CD8-positive, alpha-beta memory T cell (primary cell): ENCODE measurements at regions not wholly inside any gene's neighbourhood (a gene's known extent, or its start where the extent isn't known, plus 50 kb on each side); places are given as distances from the start of the nearest gene placed in this dataset.

Source experiments
- CTCF ChIA-PET: fragments of 350-600 bp; sonication (Branson Sonifier 250); formaldehyde crosslinking; loops from one replicate; lab custom pipeline; 2021; ENCODE audit warnings: antibody characterized with exemption; lab: Charles Lee
- POLR2A ChIA-PET: fragments of 350-600 bp; sonication (Branson Sonifier 250); formaldehyde crosslinking; loops from one replicate; lab custom pipeline; 2021; ENCODE audit warnings: antibody characterized with exemption; lab: Charles Lee
- DNase-seq, 5 donors: peaks; one replicate each; pipeline versions ENCODE4 v3.0.0 to v3.0.0-alpha.2; 2020 to 2022; ENCODE audit warnings: mixed read lengths in 1 of 5
- H3K27ac ChIP-seq: one replicate; pipeline ENCODE4 v1.7.0; 2013; ENCODE audit warnings: low read depth, mild to moderate bottlenecking, low read length, moderate library complexity
- H3K27me3 ChIP-seq: 2 replicates; pipeline ENCODE4 v1.7.0; 2013; ENCODE audit warnings: low read length, mild to moderate bottlenecking; ENCODE audit not compliant: insufficient read depth, poor library complexity, severe bottlenecking
- H3K36me3 ChIP-seq: 2 replicates; pipeline ENCODE4 v1.7.0; 2013; ENCODE audit warnings: mild to moderate bottlenecking, low read length, moderate library complexity; ENCODE audit not compliant: insufficient read depth
- H3K4me1 ChIP-seq: 2 replicates; pipeline ENCODE4 v1.7.0; 2013; ENCODE audit warnings: mild to moderate bottlenecking, low read length, moderate library complexity; ENCODE audit not compliant: insufficient read depth
- H3K4me3 ChIP-seq: 2 replicates; pipeline ENCODE4 v1.7.0; 2013; ENCODE audit warnings: mild to moderate bottlenecking, low read length
- H3K9me3 ChIP-seq: 2 replicates; pipeline ENCODE4 v1.7.0; 2013; ENCODE audit warnings: mild to moderate bottlenecking, low read length
- H3K27ac Mint-ChIP-seq, 8 donors: one replicate each; pipeline ENCODE4 v1.8.0; 2020 to 2021; ENCODE audit warnings: mixed read lengths in 8 of 8, mild to moderate bottlenecking in 6 of 8, inconsistent platforms in 3 of 8, moderate library complexity in 3 of 8
- H3K27me3 Mint-ChIP-seq, 2 donors: one replicate each; pipeline ENCODE4 v1.8.0; 2020 to 2021; ENCODE audit warnings: mixed read lengths in 2 of 2, mild to moderate bottlenecking in 1 of 2, moderate library complexity in 1 of 2
- H3K36me3 Mint-ChIP-seq, 3 donors: one replicate each; pipeline ENCODE4 v1.8.0; 2020 to 2021; ENCODE audit warnings: mixed read lengths in 3 of 3, inconsistent platforms in 1 of 3, mild to moderate bottlenecking in 1 of 3
- H3K4me1 Mint-ChIP-seq, 3 donors: one replicate each; pipeline ENCODE4 v1.8.0; 2020 to 2021; ENCODE audit warnings: mixed read lengths in 3 of 3, inconsistent platforms in 1 of 3, mild to moderate bottlenecking in 1 of 3
- H3K4me3 Mint-ChIP-seq, 7 donors: one replicate each; pipeline ENCODE4 v1.8.0; 2020 to 2021; ENCODE audit warnings: mixed read lengths in 7 of 7, mild to moderate bottlenecking in 6 of 7, moderate library complexity in 4 of 7, inconsistent platforms in 2 of 7
- H3K9me3 Mint-ChIP-seq, 5 donors: one replicate each; pipeline ENCODE4 v1.8.0; 2020 to 2022; ENCODE audit warnings: mixed read lengths in 5 of 5, mild to moderate bottlenecking in 3 of 5, moderate library complexity in 2 of 5, inconsistent platforms in 1 of 5

GRCh38 chr3:109241459-109242186 is 74.7 kb downstream of the DPPA2 start:
- Mint-ChIP-seq H3K27ac (no peak overlapping the region), H3K36me3 (no peaks in the 10 kb centered on the region), H3K27me3 (no peaks in the 10 kb centered on the region), H3K9me3 (peaks cover 0 to 5% (median 0%) of the 10 kb centered on the region in 5 donors), H3K4me3 (no peak overlapping the region), H3K4me1 (no peaks in the 10 kb centered on the region)
- Histone ChIP-seq H3K4me1 (no peaks in the 10 kb centered on the region), H3K9me3 (no peaks in the 10 kb centered on the region), H3K4me3 (no peak overlapping the region), H3K27me3 (no peaks in the 10 kb centered on the region), H3K36me3 (no peaks in the 10 kb centered on the region), H3K27ac (no peak overlapping the region)
- CTCF ChIA-PET = no interaction called here
- no peak for DNase-seq
- POLR2A ChIA-PET = no interaction called here

DNA sequence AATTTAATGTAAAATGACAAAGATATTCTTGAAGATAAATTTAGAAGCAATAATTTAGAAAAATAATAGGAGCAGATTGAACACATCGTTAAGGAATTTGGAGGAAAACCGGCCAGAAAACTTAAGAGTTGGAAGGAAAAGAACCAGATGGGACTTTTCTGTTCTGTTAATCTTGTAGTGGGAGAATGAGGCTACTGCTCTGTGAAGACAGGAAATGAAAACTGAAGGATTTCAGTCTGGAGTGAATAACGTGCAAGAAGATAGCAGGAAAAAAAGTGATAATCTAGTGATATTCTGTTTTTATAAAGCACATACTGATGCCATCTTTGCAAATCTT is 74.2 kb downstream of the DPPA2 start:
- Histone ChIP-seq H3K27me3 (no peaks in the 10 kb centered on the region), H3K36me3 (no peaks in the 10 kb centered on the region), H3K4me3 (no peak overlapping the region), H3K9me3 (no peaks in the 10 kb centered on the region), H3K4me1 (no peaks in the 10 kb centered on the region), H3K27ac (no peak overlapping the region)
- Mint-ChIP-seq H3K4me3 (no peak overlapping the region), H3K27me3 (no peaks in the 10 kb centered on the region), H3K4me1 (no peaks in the 10 kb centered on the region), H3K9me3 (peaks cover 0 to 5% (median 0%) of the 10 kb centered on the region in 5 donors), H3K27ac (no peak overlapping the region), H3K36me3 (no peaks in the 10 kb centered on the region)
- ChIA-PET CTCF (no interaction called here), POLR2A (no interaction called here)
- DNase-seq = no peak
